ENCODE measurements at regions not wholly inside any gene's neighbourhood (a gene's known extent, or its start where the extent isn't known, plus 50 kb on each side); places are given as distances from the start of the nearest gene placed in this dataset.

DNA sequence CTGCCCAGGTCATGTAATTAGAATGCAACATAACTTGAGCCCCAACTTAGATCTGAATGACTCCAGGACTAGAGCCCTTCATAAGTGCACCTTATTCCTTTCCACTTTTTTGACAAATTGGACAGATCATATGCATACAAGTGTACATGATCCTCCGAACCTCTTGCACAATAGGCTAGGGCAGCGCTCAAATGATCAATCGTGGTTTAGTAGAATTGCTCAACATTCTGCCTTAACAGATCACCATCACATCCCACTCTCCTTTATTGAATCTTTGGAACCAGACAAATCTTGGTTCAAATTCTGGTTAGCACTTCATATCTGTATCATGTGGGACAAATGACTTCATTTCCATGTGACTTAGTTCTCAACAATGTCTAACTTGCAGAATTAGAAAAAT lies 106.8 kb upstream of the CDIN1 start:
- no peak for DNase-seq (ENCODE audit: extremely low spot score)
- Histone ChIP-seq H3K27ac (ENCODE audit: low read depth) (no peak overlapping the region), H3K4me3 (ENCODE audit: low read depth, low read length) (no peak overlapping the region), H3K4me1 (ENCODE audit: insufficient read depth) (no peaks in the 10 kb centered on the region), H3K36me3 (ENCODE audit: insufficient read depth) (no peaks in the 10 kb centered on the region)
- WGBS, result 93% methylated on average over 3 of the region's 3 CpGs

GRCh38 chr15:36478561-36478960 lies 100.9 kb upstream of the CDIN1 start:
- Histone ChIP-seq H3K27ac (ENCODE audit: low read depth) (no peak overlapping the region), H3K4me1 (ENCODE audit: insufficient read depth) (no peaks in the 10 kb centered on the region), H3K4me3 (ENCODE audit: low read depth, low read length) (no peak overlapping the region), H3K36me3 (ENCODE audit: insufficient read depth) (no peaks in the 10 kb centered on the region)
- WGBS, result 91% methylated on average over 2 of the region's 2 CpGs
- DNase-seq (ENCODE audit: extremely low spot score), result no peak

GRCh38 chr15:36479200-36479896 lies 100.1 kb upstream of the CDIN1 start:
- H3K4me1 ChIP-seq (ENCODE audit: insufficient read depth), result no peaks in the 10 kb centered on the region
- H3K36me3 ChIP-seq (ENCODE audit: insufficient read depth), result no peaks in the 10 kb centered on the region
- no peak overlapping the region for H3K27ac ChIP-seq (ENCODE audit: low read depth)
- WGBS, result 72% methylated on average over 9 of the region's 9 CpGs
- H3K4me3 ChIP-seq (ENCODE audit: low read depth, low read length), result no peak overlapping the region
- DNase-seq (ENCODE audit: extremely low spot score), result no peak

GRCh38 chr15:36481156-36481555 lies 98.3 kb upstream of the CDIN1 start:
- H3K4me3 ChIP-seq (ENCODE audit: low read depth, low read length), result no peak overlapping the region
- DNase-seq (ENCODE audit: extremely low spot score), result no peak
- H3K36me3 ChIP-seq (ENCODE audit: insufficient read depth), result no peaks in the 10 kb centered on the region
- 97% methylated on average over 1 of the region's 1 CpG for WGBS
- no peaks in the 10 kb centered on the region for H3K4me1 ChIP-seq (ENCODE audit: insufficient read depth)
- H3K27ac ChIP-seq (ENCODE audit: low read depth), result no peak overlapping the region

DNA sequence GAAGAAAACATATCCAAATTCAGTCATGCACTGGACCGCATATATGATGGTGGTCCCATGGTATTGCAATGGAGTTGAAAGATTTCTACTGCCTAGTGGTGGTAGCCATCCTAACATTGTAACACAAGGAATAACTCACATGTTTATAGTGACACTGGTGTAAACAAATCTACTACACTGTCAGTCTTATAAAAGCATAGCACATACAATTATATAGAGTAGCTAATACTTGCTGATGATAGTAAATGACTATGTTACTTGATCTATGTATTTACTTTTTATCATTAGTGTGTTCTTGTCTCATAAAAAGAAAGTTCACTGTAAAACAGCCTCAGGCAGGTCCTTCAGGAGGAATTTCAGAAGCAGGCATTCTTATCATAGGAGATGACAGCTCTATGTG lies 96.0 kb upstream of the CDIN1 start:
- 99% methylated on average over 1 of the region's 1 CpG for WGBS
- no peak overlapping the region for H3K4me3 ChIP-seq (ENCODE audit: low read depth, low read length)
- H3K36me3 ChIP-seq (ENCODE audit: insufficient read depth), result no peaks in the 10 kb centered on the region
- no peak for DNase-seq (ENCODE audit: extremely low spot score)
- H3K4me1 ChIP-seq (ENCODE audit: insufficient read depth), result no peaks in the 10 kb centered on the region
- H3K27ac ChIP-seq (ENCODE audit: low read depth), result no peak overlapping the region

DNA sequence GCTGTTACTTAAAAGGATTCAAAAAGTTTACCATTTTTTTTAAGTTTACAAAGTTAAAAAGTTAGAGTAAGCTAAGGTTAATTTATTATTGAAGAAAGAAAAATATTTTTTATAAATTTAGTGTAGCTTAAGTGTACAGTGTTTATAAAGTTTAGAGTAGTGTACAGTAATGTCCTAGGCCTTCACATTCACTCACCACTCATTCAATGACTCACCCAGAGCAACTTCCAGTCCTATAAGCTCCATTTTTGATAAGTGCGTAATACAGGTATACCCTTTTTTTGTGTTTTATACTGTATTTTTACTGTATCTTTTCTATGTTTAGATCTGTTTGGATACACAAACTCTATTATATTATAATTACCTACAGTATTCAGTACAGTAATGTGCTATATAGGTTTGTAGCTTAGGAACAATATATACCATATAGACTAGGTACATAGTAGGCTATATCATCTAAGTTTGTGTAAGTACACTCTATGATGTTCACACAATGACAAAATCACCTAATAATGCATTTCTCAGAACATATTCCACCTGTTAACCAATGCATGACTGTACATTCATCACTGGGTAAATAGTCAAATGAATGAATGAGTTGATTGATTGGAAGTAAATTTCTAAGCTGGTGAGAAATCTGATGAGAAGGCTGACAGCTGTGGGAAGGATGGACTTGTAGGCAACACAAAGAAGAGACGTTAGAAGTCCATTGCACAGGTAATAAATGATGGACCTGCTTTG lies 95.2 kb upstream of the CDIN1 start:
- Histone ChIP-seq H3K27ac (ENCODE audit: low read depth) (no peak overlapping the region), H3K4me1 (ENCODE audit: insufficient read depth) (no peaks in the 10 kb centered on the region), H3K4me3 (ENCODE audit: low read depth, low read length) (no peak overlapping the region), H3K36me3 (ENCODE audit: insufficient read depth) (no peaks in the 10 kb centered on the region)
- DNase-seq (ENCODE audit: extremely low spot score), result no peak
- 48% methylated on average over 2 of the region's 2 CpGs for WGBS

DNA sequence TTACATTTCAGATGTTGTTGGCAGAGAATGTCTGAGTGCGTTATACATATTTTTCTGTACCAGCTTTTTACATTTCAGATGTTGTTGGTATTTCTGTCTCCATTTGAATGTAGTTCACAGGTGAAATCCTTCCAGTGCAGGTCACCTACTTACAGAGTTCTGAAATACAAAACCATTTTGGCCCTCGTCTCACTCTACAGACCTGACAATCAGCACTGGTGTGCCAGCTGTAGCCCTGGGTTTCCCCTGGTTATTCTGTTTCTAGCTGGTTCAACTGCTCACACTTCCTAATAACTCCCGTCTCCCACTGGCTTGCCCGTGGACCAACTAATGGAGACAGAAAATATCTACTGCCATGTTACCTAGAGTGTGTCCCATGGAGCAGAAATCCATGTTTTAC lies 87.5 kb upstream of the CDIN1 start:
- Histone ChIP-seq H3K27ac (ENCODE audit: low read depth) (no peak overlapping the region), H3K36me3 (ENCODE audit: insufficient read depth) (no peaks in the 10 kb centered on the region), H3K4me1 (ENCODE audit: insufficient read depth) (no peaks in the 10 kb centered on the region), H3K4me3 (ENCODE audit: low read depth, low read length) (no peak overlapping the region)
- WGBS, result 95% methylated on average over 4 of the region's 4 CpGs
- no peak for DNase-seq (ENCODE audit: extremely low spot score)

- Histone ChIP-seq H3K36me3 (ENCODE audit: insufficient read depth) (no peaks in the 10 kb centered on the region), H3K27ac (ENCODE audit: low read depth) (no peak overlapping the region), H3K4me1 (ENCODE audit: insufficient read depth) (no peaks in the 10 kb centered on the region), H3K4me3 (ENCODE audit: low read depth, low read length) (no peak overlapping the region)
- WGBS, result 87% methylated on average over 9 of the region's 9 CpGs
- no peak for DNase-seq (ENCODE audit: extremely low spot score)
Measured at GRCh38 chr15:36495456-36495991, 83.9 kb upstream of the CDIN1 start.

DNA sequence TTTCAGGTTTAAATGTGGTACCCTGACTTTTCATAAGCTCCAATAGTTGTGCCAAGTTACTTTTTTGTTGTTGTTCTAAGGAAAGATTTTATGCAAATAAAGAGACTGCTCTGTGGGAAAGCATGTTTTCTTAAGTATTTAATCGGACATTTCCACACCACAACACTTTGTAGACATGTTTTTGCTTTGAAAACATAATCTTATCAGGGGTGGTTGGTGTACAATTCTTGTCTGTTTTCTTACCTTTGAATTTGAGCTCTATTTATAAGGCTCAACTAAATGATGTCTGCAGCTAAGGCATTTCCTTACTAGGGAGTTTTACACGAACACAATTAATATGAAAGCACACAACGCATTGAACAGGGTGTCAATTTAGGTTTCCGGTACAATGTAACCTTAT lies 81.5 kb upstream of the CDIN1 start:
- no peaks in the 10 kb centered on the region for H3K4me1 ChIP-seq (ENCODE audit: insufficient read depth)
- no peak overlapping the region for H3K4me3 ChIP-seq (ENCODE audit: low read depth, low read length)
- H3K27ac ChIP-seq (ENCODE audit: low read depth), result peak overlapping the region; percentile 23
- 74% methylated on average over 4 of the region's 4 CpGs for WGBS
- no peaks in the 10 kb centered on the region for H3K36me3 ChIP-seq (ENCODE audit: insufficient read depth)
- no peak for DNase-seq (ENCODE audit: extremely low spot score)

GRCh38 chr15:36498401-36498800 lies 81.0 kb upstream of the CDIN1 start:
- 85% methylated on average over 4 of the region's 4 CpGs for WGBS
- Histone ChIP-seq H3K36me3 (ENCODE audit: insufficient read depth) (no peaks in the 10 kb centered on the region), H3K4me3 (ENCODE audit: low read depth, low read length) (no peak overlapping the region), H3K4me1 (ENCODE audit: insufficient read depth) (no peaks in the 10 kb centered on the region), H3K27ac (ENCODE audit: low read depth) (no peak overlapping the region)
- DNase-seq (ENCODE audit: extremely low spot score), result no peak

DNA sequence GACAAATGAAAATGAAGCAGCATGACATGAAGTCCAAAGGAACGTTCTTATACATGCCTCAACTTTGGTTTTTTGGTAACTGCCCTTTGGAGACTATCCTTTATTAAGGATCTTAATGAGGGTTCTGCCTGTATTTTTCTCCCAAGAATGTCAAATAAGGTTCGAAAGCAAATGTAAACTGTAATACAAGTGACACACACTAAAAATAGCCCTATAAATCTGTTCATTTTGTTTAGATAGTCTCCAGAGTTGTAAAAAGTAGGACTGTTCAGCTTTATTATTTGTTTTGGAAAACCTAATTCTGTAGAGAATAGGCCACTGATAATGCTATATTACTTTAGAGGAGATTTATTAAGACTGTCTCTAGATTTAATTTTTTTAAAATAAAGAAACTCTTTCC lies 80.5 kb upstream of the CDIN1 start:
- no peak overlapping the region for H3K4me3 ChIP-seq (ENCODE audit: low read depth, low read length)

GRCh38 chr15:36499412-36500389 lies 79.7 kb upstream of the CDIN1 start:
- no peak for DNase-seq (ENCODE audit: extremely low spot score)
- Histone ChIP-seq H3K27ac (ENCODE audit: low read depth) (no peak overlapping the region), H3K4me1 (ENCODE audit: insufficient read depth) (no peaks in the 10 kb centered on the region), H3K4me3 (ENCODE audit: low read depth, low read length) (no peak overlapping the region), H3K36me3 (ENCODE audit: insufficient read depth) (no peaks in the 10 kb centered on the region)
- WGBS, result 62% methylated on average over 6 of the region's 6 CpGs

More for the DNA sequence above, 80.5 kb upstream of the CDIN1 start:
- 27% methylated on average over 2 of the region's 2 CpGs for WGBS
- H3K4me1 ChIP-seq (ENCODE audit: insufficient read depth), result no peaks in the 10 kb centered on the region
- H3K36me3 ChIP-seq (ENCODE audit: insufficient read depth), result no peaks in the 10 kb centered on the region
- no peak for DNase-seq (ENCODE audit: extremely low spot score)
- no peak overlapping the region for H3K27ac ChIP-seq (ENCODE audit: low read depth)

- Histone ChIP-seq H3K36me3 (ENCODE audit: insufficient read depth) (no peaks in the 10 kb centered on the region), H3K4me3 (ENCODE audit: low read depth, low read length) (no peak overlapping the region), H3K27ac (ENCODE audit: low read depth) (no peak overlapping the region), H3K4me1 (ENCODE audit: insufficient read depth) (no peaks in the 10 kb centered on the region)
- DNase-seq (ENCODE audit: extremely low spot score), result peak; percentile 78
- WGBS, result 34% methylated on average over 5 of the region's 5 CpGs
Measured at GRCh38 chr15:36501063-36501678, 78.3 kb upstream of the CDIN1 start.

All from urinary bladder (tissue), 3 donors.